ENCODE measurements at regions not wholly inside any gene's neighbourhood (a gene's known extent, or its start where the extent isn't known, plus 50 kb on each side); places are given as distances from the start of the nearest gene placed in this dataset.
"Not testable (repeated sequence)": the region's sequence is repeated elsewhere in the genome, so short reads cannot be mapped to it uniquely, and the experiment has no call there.

- in situ Hi-C loops (cut with MboI; ENCODE audit: low pct_unique_long_range_greater_than_20kb in 2 of 9, low sequenced_read_pairs in 9 of 9, unreplicated experiment in 9 of 9), result no loop called here
- H3K4me3 ChIP-seq, result no peak overlapping the region
- H3K27ac ChIP-seq, result no peak overlapping the region
- 0 to 100% (median 53%) methylated on average over 1 of the region's 1 CpG for WGBS, 10 experiments
- ATAC-seq (replicated peaks in 6 of 8), result no peak
- H3K4me1 ChIP-seq (replicated peaks in 1 of 2), result peaks cover 0 to 3% of the 10 kb centered on the region in 2 donors
Observed at GRCh38 chr5:86447362-86447761, 170.4 kb upstream of the COX7C start.

GRCh38 chr5:86452251-86452650, 165.5 kb upstream of the COX7C start:
- Histone ChIP-seq H3K4me3 (no peak overlapping the region), H3K27ac (no peak overlapping the region), H3K4me1 (replicated peaks in 1 of 2) (peaks cover 0 to 3% of the 10 kb centered on the region in 2 donors)
- no peak for ATAC-seq (replicated peaks in 6 of 8)
- in situ Hi-C loops (cut with MboI; ENCODE audit: low pct_unique_long_range_greater_than_20kb in 2 of 9, low sequenced_read_pairs in 9 of 9, unreplicated experiment in 9 of 9), result no loop called here

GRCh38 chr5:86460519-86460918, 157.2 kb upstream of the COX7C start:
- no peak for ATAC-seq (replicated peaks in 6 of 8)
- WGBS, 10 experiments, result 37 to 100% (median 90%) methylated on average over 1 to 10 of the region's 16 CpGs; no CpG with 5 or more reads in 1 of the 10 experiments
- Histone ChIP-seq H3K4me3 (no peak overlapping the region), H3K4me1 (replicated peaks in 1 of 2) (no peaks in the 10 kb centered on the region), H3K27ac (no peak overlapping the region)
- in situ Hi-C loops (cut with MboI; ENCODE audit: low pct_unique_long_range_greater_than_20kb in 2 of 9, low sequenced_read_pairs in 9 of 9, unreplicated experiment in 9 of 9), result no loop called here

GRCh38 chr5:86461169-86461956, 156.4 kb upstream of the COX7C start:
- in situ Hi-C loops (cut with MboI; ENCODE audit: low pct_unique_long_range_greater_than_20kb in 2 of 9, low sequenced_read_pairs in 9 of 9, unreplicated experiment in 9 of 9), result no loop called here
- no peak for ATAC-seq (replicated peaks in 6 of 8)
- Histone ChIP-seq H3K27ac (no peak overlapping the region), H3K4me3 (no peak overlapping the region), H3K4me1 (replicated peaks in 1 of 2) (no peaks in the 10 kb centered on the region)
- WGBS, 10 experiments, result 0 to 100% (median 17%) methylated on average over 1 to 4 of the region's 4 CpGs; no CpG with 5 or more reads in 1 of the 10 experiments

- no peak overlapping the region for H3K27ac ChIP-seq
- 67 to 100% (median 83%) methylated on average over 1 to 2 of the region's 2 CpGs; no CpG with 5 or more reads in 5 of the 10 experiments for WGBS, 10 experiments
- no peak for ATAC-seq (replicated peaks in 6 of 8)
- no peak overlapping the region for H3K4me3 ChIP-seq
- no peaks in the 10 kb centered on the region for H3K4me1 ChIP-seq (replicated peaks in 1 of 2)
- in situ Hi-C loops (cut with MboI; ENCODE audit: low pct_unique_long_range_greater_than_20kb in 2 of 9, low sequenced_read_pairs in 9 of 9, unreplicated experiment in 9 of 9), result no loop called here
Observed at GRCh38 chr5:86463339-86463738, 154.4 kb upstream of the COX7C start.

GRCh38 chr5:86465052-86465838, 152.5 kb upstream of the COX7C start:
- H3K27ac ChIP-seq, result no peak overlapping the region
- no peaks in the 10 kb centered on the region for H3K4me1 ChIP-seq (replicated peaks in 1 of 2)
- no peak overlapping the region for H3K4me3 ChIP-seq
- no peak for ATAC-seq (replicated peaks in 6 of 8)
- in situ Hi-C loops (cut with MboI; ENCODE audit: low pct_unique_long_range_greater_than_20kb in 2 of 9, low sequenced_read_pairs in 9 of 9, unreplicated experiment in 9 of 9), result no loop called here
- 4 to 87% (median 53%) methylated on average over 2 to 6 of the region's 6 CpGs; no CpG with 5 or more reads in 1 of the 10 experiments for WGBS, 10 experiments

- H3K4me3 ChIP-seq; H3K27ac ChIP-seq; ATAC-seq (replicated peaks in 6 of 8); in situ Hi-C loops (cut with MboI; ENCODE audit: low pct_unique_long_range_greater_than_20kb in 2 of 9, low sequenced_read_pairs in 9 of 9, unreplicated experiment in 9 of 9); H3K4me1 ChIP-seq (replicated peaks in 1 of 2): not testable (repeated sequence)
- 100% methylated on average over 1 of the region's 23 CpGs; no CpG with 5 or more reads in 9 of the 10 experiments for WGBS, 10 experiments
Observed at GRCh38 chr5:86466721-86467120, 151.0 kb upstream of the COX7C start.

- Histone ChIP-seq H3K4me1 (replicated peaks in 1 of 2) (no peaks in the 10 kb centered on the region), H3K4me3 (no peak overlapping the region), H3K27ac (no peak overlapping the region)
- ATAC-seq (replicated peaks in 6 of 8), result no peak
- 0 to 92% (median 44%) methylated on average over 1 to 2 of the region's 2 CpGs; no CpG with 5 or more reads in 2 of the 10 experiments for WGBS, 10 experiments
- in situ Hi-C loops (cut with MboI; ENCODE audit: low pct_unique_long_range_greater_than_20kb in 2 of 9, low sequenced_read_pairs in 9 of 9, unreplicated experiment in 9 of 9), result no loop called here
Observed at GRCh38 chr5:86482008-86482407, 135.7 kb upstream of the COX7C start.

- 0 to 100% (median 80%) methylated on average over 1 of the region's 1 CpG; no CpG with 5 or more reads in 1 of the 10 experiments for WGBS, 10 experiments
- in situ Hi-C loops (cut with MboI; ENCODE audit: low pct_unique_long_range_greater_than_20kb in 2 of 9, low sequenced_read_pairs in 9 of 9, unreplicated experiment in 9 of 9), result no loop called here
- Histone ChIP-seq H3K4me1 (replicated peaks in 1 of 2) (no peaks in the 10 kb centered on the region), H3K4me3 (no peak overlapping the region), H3K27ac (no peak overlapping the region)
- no peak for ATAC-seq (replicated peaks in 6 of 8)
Observed at GRCh38 chr5:86493777-86494176, 124.0 kb upstream of the COX7C start.

GRCh38 chr5:86500947-86501346, 116.8 kb upstream of the COX7C start:
- ATAC-seq (replicated peaks in 6 of 8), result peak in 1 of 8 experiments; percentile 39
- H3K27ac ChIP-seq, result no peak overlapping the region

GRCh38 chr5:86507574-86507973, 110.2 kb upstream of the COX7C start:
- no peak for ATAC-seq (replicated peaks in 6 of 8)
- 58 to 100% (median 96%) methylated on average over 1 to 4 of the region's 4 CpGs; no CpG with 5 or more reads in 4 of the 10 experiments for WGBS, 10 experiments
- in situ Hi-C loops (cut with MboI; ENCODE audit: low pct_unique_long_range_greater_than_20kb in 2 of 9, low sequenced_read_pairs in 9 of 9, unreplicated experiment in 9 of 9), result no loop called here
- Histone ChIP-seq H3K4me3 (no peak overlapping the region), H3K4me1 (replicated peaks in 1 of 2) (no peaks in the 10 kb centered on the region), H3K27ac (no peak overlapping the region)

More at GRCh38 chr5:86500947-86501346, 116.8 kb upstream of the COX7C start:
- Histone ChIP-seq H3K4me3 (no peak overlapping the region), H3K4me1 (replicated peaks in 1 of 2) (no peaks in the 10 kb centered on the region)
- 0 to 100% (median 43%) methylated on average over 1 of the region's 1 CpG; no CpG with 5 or more reads in 1 of the 10 experiments for WGBS, 10 experiments
- in situ Hi-C loops (cut with MboI; ENCODE audit: low pct_unique_long_range_greater_than_20kb in 2 of 9, low sequenced_read_pairs in 9 of 9, unreplicated experiment in 9 of 9), result no loop called here

- in situ Hi-C loops (cut with MboI; ENCODE audit: low pct_unique_long_range_greater_than_20kb in 2 of 9, low sequenced_read_pairs in 9 of 9, unreplicated experiment in 9 of 9); H3K4me1 ChIP-seq (replicated peaks in 1 of 2); H3K27ac ChIP-seq; ATAC-seq (replicated peaks in 6 of 8); H3K4me3 ChIP-seq: not testable (repeated sequence)
- WGBS, 10 experiments, result 46 to 100% (median 93%) methylated on average over 2 to 8 of the region's 21 CpGs
Observed at GRCh38 chr5:86510330-86510915, 107.3 kb upstream of the COX7C start.

GRCh38 chr5:86523718-86524117, 94.0 kb upstream of the COX7C start:
- in situ Hi-C loops (cut with MboI; ENCODE audit: low pct_unique_long_range_greater_than_20kb in 2 of 9, low sequenced_read_pairs in 9 of 9, unreplicated experiment in 9 of 9), result no loop called here
- Histone ChIP-seq H3K4me1 (replicated peaks in 1 of 2) (no peaks in the 10 kb centered on the region), H3K4me3 (no peak overlapping the region), H3K27ac (no peak overlapping the region)
- 11 to 82% (median 67%) methylated on average over 2 to 3 of the region's 3 CpGs; no CpG with 5 or more reads in 1 of the 10 experiments for WGBS, 10 experiments
- no peak for ATAC-seq (replicated peaks in 6 of 8)
